ENCODE measurements at regions not wholly inside any gene's neighbourhood (a gene's known extent, or its start where the extent isn't known, plus 50 kb on each side); places are given as distances from the start of the nearest gene placed in this dataset.

DNA sequence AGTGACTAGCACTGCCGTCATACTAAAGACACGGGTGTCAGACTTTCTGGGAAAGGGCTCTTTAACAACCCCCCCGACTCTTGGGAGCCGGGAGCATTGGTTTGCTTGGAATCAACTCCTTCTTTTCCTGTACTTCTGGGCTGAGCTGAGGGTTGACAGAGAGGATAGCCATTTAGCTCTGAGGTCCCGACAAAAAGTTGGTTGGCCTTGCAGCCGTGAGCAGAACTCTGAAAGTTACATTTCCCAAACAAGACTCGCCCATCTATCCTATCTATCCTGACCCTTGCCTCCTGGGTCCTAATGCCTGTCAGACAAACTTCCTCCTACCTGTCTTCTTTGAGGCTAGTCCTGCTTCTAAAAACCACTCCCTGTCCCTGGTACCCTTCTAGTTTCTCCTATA lies 460.8 kb upstream of the TOM1L1 start:
- TF ChIP-seq YY1 (IDR thresholded peaks at IDR 0.05; ENCODE audit: insufficient read depth, insufficient read length) = no peak
- TF ChIP-seq SUZ12 (IDR thresholded peaks at IDR 0.05; ENCODE audit: extremely low read depth, insufficient read depth, insufficient read length) = no peak
